ENCODE measurements at regions not wholly inside any gene's neighbourhood (a gene's known extent, or its start where the extent isn't known, plus 50 kb on each side); places are given as distances from the start of the nearest gene placed in this dataset.

- TF ChIP-seq EP300 (IDR thresholded peaks at IDR 0.05; ENCODE audit: borderline replicate concordance in 1 of 2, control insufficient read depth in 1 of 2, low read depth in 2 of 2, low read length in 2 of 2) (no peak), SPI1 (IDR thresholded peaks at IDR 0.05; ENCODE audit: borderline replicate concordance, insufficient read depth, low read depth, low read length) (no peak), SMAD5 (IDR thresholded peaks at IDR 0.05; ENCODE audit: low read depth) (no peak), NR2C2 (IDR thresholded peaks at IDR 0.05; ENCODE audit: borderline replicate concordance, control insufficient read depth, insufficient read length, low read depth) (no peak), NR2F1 (conservative IDR thresholded peaks at IDR 0.05) (no peak), TBL1XR1 (IDR thresholded peaks at IDR 0.05; ENCODE audit: low read depth, low read length) (no peak), RELA (IDR thresholded peaks at IDR 0.05; ENCODE audit: borderline replicate concordance, partially characterized antibody) (no peak), CREM (IDR thresholded peaks at IDR 0.05; ENCODE audit: low read depth) (no peak), RELB (IDR thresholded peaks at IDR 0.05; ENCODE audit: low read depth) (no peak)
Observed at GRCh38 chr10:55215699-55216098, 414.7 kb upstream of the PCDH15 start (continued).

- SMC1A ChIA-PET (ENCODE audit: uncharacterized antibody, unreplicated experiment), result interaction anchor here (0.9 to 1.3 kb wide), 2 partner anchors 10 to 11 kb away, joined by 3 to 4 read pairs; no protein-coding TSS in a partner anchor
- WGBS (ENCODE audit: insufficient coverage, insufficient replicate concordance, low lambda C conversion rate, missing lambda C conversion rate), result 0% methylated on average over 1 of the region's 1 CpG
- FAIRE-seq (no peak), DNase-seq (ENCODE audit: low read depth, low spot score) (no peak), ATAC-seq (no peak)
- RAD21 ChIA-PET (ENCODE audit: unreplicated experiment), result no interaction called here
- Histone ChIP-seq H3K4me2 (ENCODE audit: control insufficient read depth, insufficient read depth) (no peak overlapping the region), H2AFZ (ENCODE audit: control insufficient read depth, low read depth, low read length) (no peak overlapping the region), H3K9ac (ENCODE audit: control insufficient read depth, insufficient read depth, low read length) (no peak overlapping the region), H3K27ac (ENCODE audit: control insufficient read depth, insufficient read depth) (no peak overlapping the region), H4K20me1 (ENCODE audit: control insufficient read depth, insufficient read depth) (no peaks in the 10 kb centered on the region), H3K27me3 (replicated peaks in 1 of 2; ENCODE audit: control insufficient read depth in 2 of 2, insufficient read depth in 2 of 2, low read length in 1 of 2) (no peaks in the 10 kb centered on the region), H3K79me2 (ENCODE audit: control insufficient read depth, insufficient read depth, low read length) (no peaks in the 10 kb centered on the region), H3K36me3 (ENCODE audit: control insufficient read depth in 2 of 2, insufficient read depth in 2 of 2, low read length in 1 of 2) (no peaks in the 10 kb centered on the region), H3K4me3 (no peak overlapping the region), H3K9me3 (replicated peaks; ENCODE audit: control insufficient read depth, insufficient read depth, low read length) (no peaks in the 10 kb centered on the region), H3K4me1 (ENCODE audit: control insufficient read depth, insufficient read depth, low read length) (no peaks in the 10 kb centered on the region)
- no TSS peak for BruUV-seq (replicated peaks)
- intact Hi-C loops (cut with micrococcal nuclease; ENCODE audit: unreplicated experiment), result no loop called here
- in situ Hi-C loops (cut with MboI), result no loop called here
- no peak for TF ChIP-seq MEF2A (IDR thresholded peaks at IDR 0.05; ENCODE audit: insufficient read depth, low read depth, low read length)
- TF ChIP-seq TCF3 (IDR thresholded peaks at IDR 0.05; ENCODE audit: borderline replicate concordance, insufficient read depth, low read depth, low read length), result no peak
- TF ChIP-seq NFXL1 (IDR thresholded peaks at IDR 0.05; ENCODE audit: borderline replicate concordance), result no peak
- no peak for TF ChIP-seq PBX3 (IDR thresholded peaks at IDR 0.05; ENCODE audit: insufficient replicate concordance, low read depth, low read length)
- no peak for TF ChIP-seq RAD21 (IDR thresholded peaks at IDR 0.05; ENCODE audit: insufficient read depth, low read depth, low read length)
- TF ChIP-seq FOS (IDR thresholded peaks at IDR 0.05; ENCODE audit: borderline replicate concordance, extremely low read depth, insufficient read length), result no peak
- TF ChIP-seq MXI1 (IDR thresholded peaks at IDR 0.05; ENCODE audit: low read depth, low read length), result no peak
- TF ChIP-seq ATF3 (IDR thresholded peaks at IDR 0.05; ENCODE audit: borderline replicate concordance, extremely low read depth, low read depth, low read length), result no peak
- no peak for TF ChIP-seq KAT2A (conservative IDR thresholded peaks at IDR 0.05; ENCODE audit: control insufficient read depth, low read depth, low read length)
- TF ChIP-seq STAT3 (IDR thresholded peaks at IDR 0.05; ENCODE audit: low read depth, low read length), result no peak
- POLR2A ChIA-PET, result no interaction called here
- CTCF ChIA-PET, result no interaction called here
Observed at GRCh38 chr10:55214608-55215007, 413.6 kb upstream of the PCDH15 start.
